WTC11 (cell line): ENCODE measurements at regions not wholly inside any gene's neighbourhood (a gene's known extent, or its start where the extent isn't known, plus 50 kb on each side); places are given as distances from the start of the nearest gene placed in this dataset.
"Not testable (repeated sequence)": the region's sequence is repeated elsewhere in the genome, so short reads cannot be mapped to it uniquely, and the experiment has no call there.

Experiments used
- ATAC-seq: fragments of 200-7000 bp; cut with Tn5 transposase; 2 replicates; pipeline ENCODE4 v1.10.0; 2021; ENCODE audit warnings: mild to moderate bottlenecking, moderate library complexity
- CTCF ChIA-PET: fragments of 300-600 bp; sonication (Branson Sonifier 250); formaldehyde crosslinking; loops from one replicate; lab custom pipeline; 2021; ENCODE audit warnings: antibody characterized with exemption; lab: Charles Lee
- POLR2A ChIA-PET: fragments of 350-600 bp; sonication (Branson Sonifier 250); formaldehyde crosslinking; loops from one replicate; lab custom pipeline; 2021; ENCODE audit warnings: antibody characterized with exemption; lab: Charles Lee
- DNase-seq: peaks from one replicate; pipeline ENCODE4 v3.0.0; 2021; ENCODE audit warnings: low spot score
- H3K27ac Mint-ChIP-seq: 2 replicates; pipeline ENCODE4 v1.8.0; 2021; ENCODE audit warnings: mixed read lengths
- H3K27me3 Mint-ChIP-seq: 2 replicates; pipeline ENCODE4 v1.8.0; 2021; ENCODE audit warnings: low read depth, mild to moderate bottlenecking, moderate library complexity, mixed read lengths
- H3K36me3 Mint-ChIP-seq: 2 replicates; pipeline ENCODE4 v1.8.0; 2021; ENCODE audit warnings: mixed read lengths
- H3K4me1 Mint-ChIP-seq: 2 replicates; pipeline ENCODE4 v1.8.0; 2022; ENCODE audit warnings: mixed read lengths
- H3K4me3 Mint-ChIP-seq: 2 replicates; pipeline ENCODE4 v1.8.0; 2021; ENCODE audit warnings: mild to moderate bottlenecking, moderate library complexity, mixed read lengths
- H3K9me3 Mint-ChIP-seq: 2 replicates; pipeline ENCODE4 v1.8.0; 2021; ENCODE audit warnings: mixed read lengths
- ELF4 ChIP-seq: sonication (generic); formaldehyde crosslinking; IDR thresholded peaks from 2 replicates; pipeline ENCODE4 v1.8.1; 2022; ENCODE audit warnings: low read depth, mild to moderate bottlenecking, moderate library complexity, missing genetic modification reagents
- SMAD4 ChIP-seq: sonication (generic); formaldehyde crosslinking; IDR thresholded peaks from 2 replicates; pipeline ENCODE4 v1.8.0; 2022; ENCODE audit warnings: mild to moderate bottlenecking, missing genetic modification reagents
- SP1 ChIP-seq: sonication (generic); formaldehyde crosslinking; conservative IDR thresholded peaks from 2 replicates; pipeline ENCODE4 v1.8.1; 2022; ENCODE audit warnings: missing genetic modification reagents
- ZNF138 ChIP-seq: sonication (generic); formaldehyde crosslinking; conservative IDR thresholded peaks from 2 replicates; pipeline ENCODE4 v1.8.1; 2022; ENCODE audit warnings: mild to moderate bottlenecking, moderate library complexity, missing genetic modification reagents
- TF ChIP-seq, protein P1 (sequence below): sonication (generic); formaldehyde crosslinking; IDR thresholded peaks from 2 replicates; pipeline ENCODE4 v1.8.0; 2023; ENCODE audit warnings: missing genetic modification reagents, mild to moderate bottlenecking, borderline replicate concordance
- TF ChIP-seq, protein P2 (sequence below): sonication (generic); formaldehyde crosslinking; IDR thresholded peaks from 2 replicates; pipeline ENCODE4 v1.8.1; 2022; ENCODE audit warnings: low read depth, mild to moderate bottlenecking, moderate library complexity, missing genetic modification reagents, borderline replicate concordance
- TF ChIP-seq, protein P3 (sequence below): sonication (generic); formaldehyde crosslinking; IDR thresholded peaks from 2 replicates; pipeline ENCODE4 v1.8.1; 2023; ENCODE audit warnings: mild to moderate bottlenecking, moderate library complexity, missing genetic modification reagents
- TF ChIP-seq, protein P4 (sequence below): sonication (generic); formaldehyde crosslinking; IDR thresholded peaks from 2 replicates; pipeline ENCODE4 v1.8.1; 2023; ENCODE audit warnings: mild to moderate bottlenecking, missing genetic modification reagents, borderline replicate concordance

DNA sequence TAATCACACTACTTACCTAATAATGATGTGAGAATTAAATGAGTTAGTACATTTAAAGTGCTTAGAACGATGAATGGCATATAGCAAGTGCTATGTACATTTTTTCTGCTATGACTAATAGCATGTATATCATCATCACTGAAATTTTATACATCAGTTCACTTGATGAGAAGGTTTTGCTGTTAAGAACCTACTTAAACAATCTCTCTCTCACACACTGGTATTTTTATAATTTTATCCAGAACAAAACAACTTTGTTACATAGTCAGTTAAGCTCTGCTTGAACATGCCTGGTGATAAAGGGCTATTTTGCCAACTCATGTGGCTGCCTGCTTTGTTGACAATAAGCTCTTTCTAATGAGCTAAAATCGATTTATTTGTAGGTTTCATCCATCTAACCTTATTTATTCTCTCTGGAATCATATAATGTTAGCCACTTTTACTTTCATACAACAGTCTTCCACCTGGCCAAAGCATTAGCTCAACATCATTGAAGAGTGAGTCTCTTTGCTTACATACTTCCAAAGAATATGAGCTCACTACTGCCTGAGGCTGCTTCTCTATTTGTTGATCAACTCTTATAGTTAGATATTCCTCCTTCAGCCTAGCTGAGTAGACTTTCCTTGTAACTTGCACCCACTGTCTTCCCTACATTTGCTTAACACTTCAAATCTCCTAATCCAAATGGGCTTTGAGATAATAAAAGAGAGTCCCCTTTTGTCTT is 372.7 kb upstream of the BOD1L1 start (continued):
- TF ChIP-seq, protein P1, sequence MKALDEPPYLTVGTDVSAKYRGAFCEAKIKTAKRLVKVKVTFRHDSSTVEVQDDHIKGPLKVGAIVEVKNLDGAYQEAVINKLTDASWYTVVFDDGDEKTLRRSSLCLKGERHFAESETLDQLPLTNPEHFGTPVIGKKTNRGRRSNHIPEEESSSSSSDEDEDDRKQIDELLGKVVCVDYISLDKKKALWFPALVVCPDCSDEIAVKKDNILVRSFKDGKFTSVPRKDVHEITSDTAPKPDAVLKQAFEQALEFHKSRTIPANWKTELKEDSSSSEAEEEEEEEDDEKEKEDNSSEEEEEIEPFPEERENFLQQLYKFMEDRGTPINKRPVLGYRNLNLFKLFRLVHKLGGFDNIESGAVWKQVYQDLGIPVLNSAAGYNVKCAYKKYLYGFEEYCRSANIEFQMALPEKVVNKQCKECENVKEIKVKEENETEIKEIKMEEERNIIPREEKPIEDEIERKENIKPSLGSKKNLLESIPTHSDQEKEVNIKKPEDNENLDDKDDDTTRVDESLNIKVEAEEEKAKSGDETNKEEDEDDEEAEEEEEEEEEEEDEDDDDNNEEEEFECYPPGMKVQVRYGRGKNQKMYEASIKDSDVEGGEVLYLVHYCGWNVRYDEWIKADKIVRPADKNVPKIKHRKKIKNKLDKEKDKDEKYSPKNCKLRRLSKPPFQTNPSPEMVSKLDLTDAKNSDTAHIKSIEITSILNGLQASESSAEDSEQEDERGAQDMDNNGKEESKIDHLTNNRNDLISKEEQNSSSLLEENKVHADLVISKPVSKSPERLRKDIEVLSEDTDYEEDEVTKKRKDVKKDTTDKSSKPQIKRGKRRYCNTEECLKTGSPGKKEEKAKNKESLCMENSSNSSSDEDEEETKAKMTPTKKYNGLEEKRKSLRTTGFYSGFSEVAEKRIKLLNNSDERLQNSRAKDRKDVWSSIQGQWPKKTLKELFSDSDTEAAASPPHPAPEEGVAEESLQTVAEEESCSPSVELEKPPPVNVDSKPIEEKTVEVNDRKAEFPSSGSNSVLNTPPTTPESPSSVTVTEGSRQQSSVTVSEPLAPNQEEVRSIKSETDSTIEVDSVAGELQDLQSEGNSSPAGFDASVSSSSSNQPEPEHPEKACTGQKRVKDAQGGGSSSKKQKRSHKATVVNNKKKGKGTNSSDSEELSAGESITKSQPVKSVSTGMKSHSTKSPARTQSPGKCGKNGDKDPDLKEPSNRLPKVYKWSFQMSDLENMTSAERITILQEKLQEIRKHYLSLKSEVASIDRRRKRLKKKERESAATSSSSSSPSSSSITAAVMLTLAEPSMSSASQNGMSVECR (CRISPR knock-in tag): no peak
- TF ChIP-seq ZNF138 (CRISPR knock-in tag): no peak
- no peak for TF ChIP-seq SMAD4
- TF ChIP-seq ELF4 (CRISPR knock-in tag): no peak

DNA sequence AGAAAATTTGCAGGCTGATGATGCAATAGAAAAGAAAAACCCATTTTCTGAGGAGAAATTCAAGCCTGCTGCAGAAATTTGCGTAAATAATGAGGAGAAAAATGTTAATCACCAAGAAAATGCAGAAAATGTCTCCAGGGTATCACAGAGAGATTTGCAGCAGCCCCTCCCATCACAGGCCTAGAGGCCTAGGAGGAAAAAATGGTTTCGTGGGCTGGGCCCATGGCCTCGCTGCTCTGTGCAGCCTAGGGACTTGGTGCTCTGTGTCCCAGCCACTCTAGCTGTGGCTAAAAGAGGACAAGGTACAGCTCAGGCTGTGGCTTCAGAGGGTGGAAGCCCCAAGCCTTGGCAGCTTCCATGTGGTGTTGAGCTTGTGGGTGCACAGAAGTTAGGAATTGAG is 374.8 kb upstream of the BOD1L1 start:
- CTCF ChIA-PET, ATAC-seq, POLR2A ChIA-PET, H3K4me1 Mint-ChIP-seq, H3K27ac Mint-ChIP-seq, H3K27me3 Mint-ChIP-seq, H3K4me3 Mint-ChIP-seq, DNase-seq: not testable (repeated sequence)
- Mint-ChIP-seq H3K9me3 (peaks cover 45% of the 10 kb centered on the region), H3K36me3 (peaks cover 40% of the 10 kb centered on the region)

DNA sequence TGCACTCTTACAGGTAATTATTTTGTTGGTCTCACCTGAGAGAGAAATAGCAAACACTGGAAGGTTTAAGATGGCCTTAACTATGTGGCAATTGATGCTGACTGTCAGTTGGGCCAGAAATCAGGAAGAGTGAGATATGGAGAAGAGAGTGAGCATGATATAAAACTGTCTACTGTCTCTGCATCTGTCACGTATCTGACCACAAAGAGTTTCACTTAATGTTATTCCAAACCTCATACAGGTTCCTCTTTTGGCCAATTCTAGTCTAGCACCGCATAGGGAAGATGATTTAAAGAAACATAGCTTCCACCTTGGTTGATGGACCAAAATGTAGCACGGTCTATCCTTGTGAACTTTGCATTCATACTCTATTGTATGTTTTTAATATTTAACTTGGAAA is 381.0 kb upstream of the BOD1L1 start:
- peaks cover 8% of the 10 kb centered on the region for H3K36me3 Mint-ChIP-seq
- H3K9me3 Mint-ChIP-seq: peaks cover 12% of the 10 kb centered on the region
- H3K4me3 Mint-ChIP-seq: no peak overlapping the region
- TF ChIP-seq ZNF138 (CRISPR knock-in tag) (no peak), SP1 (no peak)
- TF ChIP-seq, protein P2, sequence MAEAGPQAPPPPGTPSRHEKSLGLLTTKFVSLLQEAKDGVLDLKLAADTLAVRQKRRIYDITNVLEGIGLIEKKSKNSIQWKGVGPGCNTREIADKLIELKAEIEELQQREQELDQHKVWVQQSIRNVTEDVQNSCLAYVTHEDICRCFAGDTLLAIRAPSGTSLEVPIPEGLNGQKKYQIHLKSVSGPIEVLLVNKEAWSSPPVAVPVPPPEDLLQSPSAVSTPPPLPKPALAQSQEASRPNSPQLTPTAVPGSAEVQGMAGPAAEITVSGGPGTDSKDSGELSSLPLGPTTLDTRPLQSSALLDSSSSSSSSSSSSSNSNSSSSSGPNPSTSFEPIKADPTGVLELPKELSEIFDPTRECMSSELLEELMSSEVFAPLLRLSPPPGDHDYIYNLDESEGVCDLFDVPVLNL: no peak
- TF ChIP-seq, protein P3, sequence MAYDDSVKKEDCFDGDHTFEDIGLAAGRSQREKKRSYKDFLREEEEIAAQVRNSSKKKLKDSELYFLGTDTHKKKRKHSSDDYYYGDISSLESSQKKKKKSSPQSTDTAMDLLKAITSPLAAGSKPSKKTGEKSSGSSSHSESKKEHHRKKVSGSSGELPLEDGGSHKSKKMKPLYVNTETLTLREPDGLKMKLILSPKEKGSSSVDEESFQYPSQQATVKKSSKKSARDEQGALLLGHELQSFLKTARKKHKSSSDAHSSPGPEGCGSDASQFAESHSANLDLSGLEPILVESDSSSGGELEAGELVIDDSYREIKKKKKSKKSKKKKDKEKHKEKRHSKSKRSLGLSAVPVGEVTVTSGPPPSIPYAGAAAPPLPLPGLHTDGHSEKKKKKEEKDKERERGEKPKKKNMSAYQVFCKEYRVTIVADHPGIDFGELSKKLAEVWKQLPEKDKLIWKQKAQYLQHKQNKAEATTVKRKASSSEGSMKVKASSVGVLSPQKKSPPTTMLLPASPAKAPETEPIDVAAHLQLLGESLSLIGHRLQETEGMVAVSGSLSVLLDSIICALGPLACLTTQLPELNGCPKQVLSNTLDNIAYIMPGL (CRISPR knock-in tag): no peak
- TF ChIP-seq, protein P4, sequence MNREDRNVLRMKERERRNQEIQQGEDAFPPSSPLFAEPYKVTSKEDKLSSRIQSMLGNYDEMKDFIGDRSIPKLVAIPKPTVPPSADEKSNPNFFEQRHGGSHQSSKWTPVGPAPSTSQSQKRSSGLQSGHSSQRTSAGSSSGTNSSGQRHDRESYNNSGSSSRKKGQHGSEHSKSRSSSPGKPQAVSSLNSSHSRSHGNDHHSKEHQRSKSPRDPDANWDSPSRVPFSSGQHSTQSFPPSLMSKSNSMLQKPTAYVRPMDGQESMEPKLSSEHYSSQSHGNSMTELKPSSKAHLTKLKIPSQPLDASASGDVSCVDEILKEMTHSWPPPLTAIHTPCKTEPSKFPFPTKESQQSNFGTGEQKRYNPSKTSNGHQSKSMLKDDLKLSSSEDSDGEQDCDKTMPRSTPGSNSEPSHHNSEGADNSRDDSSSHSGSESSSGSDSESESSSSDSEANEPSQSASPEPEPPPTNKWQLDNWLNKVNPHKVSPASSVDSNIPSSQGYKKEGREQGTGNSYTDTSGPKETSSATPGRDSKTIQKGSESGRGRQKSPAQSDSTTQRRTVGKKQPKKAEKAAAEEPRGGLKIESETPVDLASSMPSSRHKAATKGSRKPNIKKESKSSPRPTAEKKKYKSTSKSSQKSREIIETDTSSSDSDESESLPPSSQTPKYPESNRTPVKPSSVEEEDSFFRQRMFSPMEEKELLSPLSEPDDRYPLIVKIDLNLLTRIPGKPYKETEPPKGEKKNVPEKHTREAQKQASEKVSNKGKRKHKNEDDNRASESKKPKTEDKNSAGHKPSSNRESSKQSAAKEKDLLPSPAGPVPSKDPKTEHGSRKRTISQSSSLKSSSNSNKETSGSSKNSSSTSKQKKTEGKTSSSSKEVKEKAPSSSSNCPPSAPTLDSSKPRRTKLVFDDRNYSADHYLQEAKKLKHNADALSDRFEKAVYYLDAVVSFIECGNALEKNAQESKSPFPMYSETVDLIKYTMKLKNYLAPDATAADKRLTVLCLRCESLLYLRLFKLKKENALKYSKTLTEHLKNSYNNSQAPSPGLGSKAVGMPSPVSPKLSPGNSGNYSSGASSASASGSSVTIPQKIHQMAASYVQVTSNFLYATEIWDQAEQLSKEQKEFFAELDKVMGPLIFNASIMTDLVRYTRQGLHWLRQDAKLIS (CRISPR knock-in tag): no peak
- peaks cover 5% of the 10 kb centered on the region for H3K27me3 Mint-ChIP-seq
- ATAC-seq (no peak), DNase-seq (no peak)
- no peak overlapping the region for H3K27ac Mint-ChIP-seq
- no peaks in the 10 kb centered on the region for H3K4me1 Mint-ChIP-seq
- CTCF ChIA-PET: no interaction called here
- POLR2A ChIA-PET: no interaction called here
